Fibroblast of skin of left biceps (primary cell): ENCODE measurements at regions not wholly inside any gene's neighbourhood (a gene's known extent, or its start where the extent isn't known, plus 50 kb on each side); places are given as distances from the start of the nearest gene placed in this dataset.

Experiments
- DNase-seq, 2 experiments: peaks; one replicate each; pipeline ENCODE4 v3.0.0-alpha.2; 2013; ENCODE audit warnings: low read depth in 2 of 2

- no peak for DNase-seq
These were observed 168.6 kb downstream of the TMTC3 start for GRCh38 chr12:88310666-88311065.

- no peak for DNase-seq
These were observed 171.4 kb downstream of the TMTC3 start for GRCh38 chr12:88313554-88313953.

GRCh38 chr12:88314706-88315105 lies 172.6 kb downstream of the TMTC3 start:
- DNase-seq: no peak

- DNase-seq: no peak
These were observed 176.6 kb downstream of the TMTC3 start for GRCh38 chr12:88318726-88319125.

GRCh38 chr12:88325076-88325815 lies 183.1 kb downstream of the TMTC3 start:
- DNase-seq: peak; percentile 87 to 88

- DNase-seq: no peak
These were observed 183.7 kb downstream of the TMTC3 start for GRCh38 chr12:88325816-88326189.

- DNase-seq: no peak
These were observed 185.2 kb downstream of the TMTC3 start for GRCh38 chr12:88327276-88327675.

GRCh38 chr12:88328090-88328489 lies 186.0 kb downstream of the TMTC3 start:
- no peak for DNase-seq

- no peak for DNase-seq
These were observed 187.7 kb downstream of the TMTC3 start for GRCh38 chr12:88329833-88330232.

GRCh38 chr12:88334271-88334670 lies 192.2 kb downstream of the TMTC3 start:
- DNase-seq: no peak

- DNase-seq: peak in 1 of 2 experiments; percentile 32
These were observed 194.1 kb downstream of the TMTC3 start for GRCh38 chr12:88336076-88336739.

GRCh38 chr12:88338486-88338885 lies 196.4 kb downstream of the TMTC3 start:
- no peak for DNase-seq

GRCh38 chr12:88339254-88339949 lies 197.3 kb downstream of the TMTC3 start:
- DNase-seq: peak; percentile 48 to 50

GRCh38 chr12:88339966-88340365 lies 197.9 kb downstream of the TMTC3 start:
- DNase-seq: no peak

- DNase-seq: no peak
These were observed 200.2 kb downstream of the TMTC3 start for GRCh38 chr12:88342251-88342806.

GRCh38 chr12:88351146-88351545 lies 209.0 kb downstream of the TMTC3 start:
- DNase-seq: no peak

- DNase-seq: no peak
These were observed 212.6 kb downstream of the TMTC3 start for GRCh38 chr12:88354691-88355090.

- no peak for DNase-seq
These were observed 218.2 kb downstream of the TMTC3 start for GRCh38 chr12:88360343-88360742.

- no peak for DNase-seq
These were observed 218.8 kb downstream of the KITLG start for GRCh38 chr12:88361493-88361892.

- DNase-seq: no peak
These were observed 217.8 kb downstream of the KITLG start for GRCh38 chr12:88362439-88362838.

- no peak for DNase-seq
These were observed 214.9 kb downstream of the KITLG start for GRCh38 chr12:88365403-88365802.

- no peak for DNase-seq
These were observed 214.2 kb downstream of the KITLG start for GRCh38 chr12:88366101-88366500.

GRCh38 chr12:88367231-88367630 lies 213.0 kb downstream of the KITLG start:
- DNase-seq: no peak
